ENCODE measurements at regions not wholly inside any gene's neighbourhood (a gene's known extent, or its start where the extent isn't known, plus 50 kb on each side); places are given as distances from the start of the nearest gene placed in this dataset.

- WGBS, 5 donors = 89 to 96% (median 90%) methylated on average over 1 of the region's 1 CpG
- H3K4me1 ChIP-seq = no peaks in the 10 kb centered on the region
- TF ChIP-seq POLR2A (IDR thresholded peaks at IDR 0.05) (no peak), POLR2AphosphoS5 (IDR thresholded peaks at IDR 0.05) (no peak), CTCF (IDR thresholded peaks at IDR 0.05) (no peak), EP300 (IDR thresholded peaks at IDR 0.05) (no peak)
- no peak for DNase-seq
- intact Hi-C loops (cut with DNase I; ENCODE audit: low total_unique reads) = no loop called here
- H3K4me3 ChIP-seq = no peak overlapping the region
- no peaks in the 10 kb centered on the region for H3K36me3 ChIP-seq
- H3K27me3 ChIP-seq = no peaks in the 10 kb centered on the region
- peaks cover 0 to 4% (median 0%) of the 10 kb centered on the region in 4 donors for H3K9me3 ChIP-seq
- H3K27ac ChIP-seq = no peak overlapping the region
These were observed 589.0 kb downstream of the NXPH1 start for GRCh38 chr7:9022456-9022855.

GRCh38 chr7:9023675-9024294, 590.4 kb downstream of the NXPH1 start:
- TF ChIP-seq POLR2AphosphoS5 (IDR thresholded peaks at IDR 0.05) (no peak), CTCF (IDR thresholded peaks at IDR 0.05) (no peak), POLR2A (IDR thresholded peaks at IDR 0.05) (no peak), EP300 (IDR thresholded peaks at IDR 0.05) (no peak)
- 69 to 83% (median 76%) methylated on average over 5 of the region's 5 CpGs for WGBS, 5 donors

GRCh38 chr7:9026121-9026520, 592.7 kb downstream of the NXPH1 start:
- H3K27me3 ChIP-seq = no peaks in the 10 kb centered on the region
- WGBS, 5 donors = 88 to 93% (median 91%) methylated on average over 5 of the region's 5 CpGs
- no peaks in the 10 kb centered on the region for H3K9me3 ChIP-seq
- H3K4me3 ChIP-seq = no peak overlapping the region
- no peak for TF ChIP-seq CTCF (IDR thresholded peaks at IDR 0.05)
- no peak for TF ChIP-seq EP300 (IDR thresholded peaks at IDR 0.05)
- no peak for TF ChIP-seq POLR2AphosphoS5 (IDR thresholded peaks at IDR 0.05)
- TF ChIP-seq POLR2A (IDR thresholded peaks at IDR 0.05) = no peak
- DNase-seq = no peak
- intact Hi-C loops (cut with DNase I; ENCODE audit: low total_unique reads) = no loop called here
- no peak overlapping the region for H3K27ac ChIP-seq
- H3K36me3 ChIP-seq = no peaks in the 10 kb centered on the region
- no peaks in the 10 kb centered on the region for H3K4me1 ChIP-seq

More at GRCh38 chr7:9023675-9024294, 590.4 kb downstream of the NXPH1 start:
- H3K4me1 ChIP-seq = no peaks in the 10 kb centered on the region
- H3K4me3 ChIP-seq = no peak overlapping the region
- H3K27ac ChIP-seq = no peak overlapping the region
- no peaks in the 10 kb centered on the region for H3K36me3 ChIP-seq
- intact Hi-C loops (cut with DNase I; ENCODE audit: low total_unique reads) = no loop called here
- no peaks in the 10 kb centered on the region for H3K9me3 ChIP-seq
- DNase-seq = no peak
- no peaks in the 10 kb centered on the region for H3K27me3 ChIP-seq

GRCh38 chr7:9028012-9028411, 594.6 kb downstream of the NXPH1 start:
- intact Hi-C loops (cut with DNase I; ENCODE audit: low total_unique reads) = no loop called here
- Histone ChIP-seq H3K4me1 (no peaks in the 10 kb centered on the region), H3K4me3 (no peak overlapping the region), H3K9me3 (no peaks in the 10 kb centered on the region), H3K27ac (no peak overlapping the region), H3K36me3 (no peaks in the 10 kb centered on the region), H3K27me3 (no peaks in the 10 kb centered on the region)
- TF ChIP-seq EP300 (IDR thresholded peaks at IDR 0.05) = no peak
- no peak for TF ChIP-seq POLR2A (IDR thresholded peaks at IDR 0.05)
- no peak for TF ChIP-seq POLR2AphosphoS5 (IDR thresholded peaks at IDR 0.05)
- no peak for TF ChIP-seq CTCF (IDR thresholded peaks at IDR 0.05)
- WGBS, 5 donors = 86 to 94% (median 87%) methylated on average over 4 of the region's 4 CpGs
- DNase-seq = no peak
